Upper lobe of right lung (tissue), 1 donor: ENCODE measurements at regions not wholly inside any gene's neighbourhood (a gene's known extent, or its start where the extent isn't known, plus 50 kb on each side); places are given as distances from the start of the nearest gene placed in this dataset.
"Not testable (repeated sequence)": the region's sequence is repeated elsewhere in the genome, so short reads cannot be mapped to it uniquely, and the experiment has no call there.

Experiments used
- ATAC-seq: fragments of 200-7000 bp; cut with Tn5 transposase; one replicate; pipeline ENCODE4 v1.9.1; 2020; ENCODE audit warnings: mild to moderate bottlenecking, moderate library complexity
- DNase-seq: peaks from one replicate; pipeline ENCODE4 v3.0.0-alpha.2; 2020
- H3K27ac ChIP-seq: fragments of 200-600 bp; one replicate; pipeline ENCODE4 v1.8.0; 2022
- H3K27me3 ChIP-seq: fragments of 200-600 bp; one replicate; pipeline ENCODE4 v1.8.0; 2022; ENCODE audit warnings: mild to moderate bottlenecking
- H3K36me3 ChIP-seq: fragments of 200-600 bp; one replicate; pipeline ENCODE4 v1.8.0; 2022
- H3K4me1 ChIP-seq: fragments of 200-600 bp; one replicate; pipeline ENCODE4 v1.8.0; 2022
- H3K4me3 ChIP-seq: fragments of 200-600 bp; one replicate; pipeline ENCODE4 v1.8.0; 2022; ENCODE audit warnings: mild to moderate bottlenecking
- H3K9me3 ChIP-seq: fragments of 200-600 bp; one replicate; pipeline ENCODE4 v1.8.0; 2022
- CTCF ChIP-seq: fragments of 200-600 bp; IDR thresholded peaks from one replicate; pipeline ENCODE4 v1.8.0; 2022; ENCODE audit warnings: antibody characterized with exemption
- intact Hi-C: fragments of 100-400 bp; cut with DNase I; formaldehyde crosslinking; loops from one replicate; pipeline ENCODE4 v1.11.0; 2022
- donor health status: DM: no; HTN: yes; CAD: no; lungs with severe emphysema.

GRCh38 chr7:47183862-47184590, 397.9 kb downstream of the TNS3 start:
- intact Hi-C loops: no loop called here
- H3K27me3 ChIP-seq: no peaks in the 10 kb centered on the region
- DNase-seq: no peak
- H3K4me3 ChIP-seq: no peak overlapping the region
- H3K9me3 ChIP-seq: no peaks in the 10 kb centered on the region
- H3K4me1 ChIP-seq: no peaks in the 10 kb centered on the region
- no peak for ATAC-seq
- no peak overlapping the region for H3K27ac ChIP-seq
- TF ChIP-seq CTCF: no peak
- no peaks in the 10 kb centered on the region for H3K36me3 ChIP-seq

GRCh38 chr7:47181746-47182361, 400.1 kb downstream of the TNS3 start:
- H3K36me3 ChIP-seq: no peaks in the 10 kb centered on the region
- H3K4me1 ChIP-seq: no peaks in the 10 kb centered on the region
- H3K27me3 ChIP-seq: no peaks in the 10 kb centered on the region
- H3K27ac ChIP-seq: no peak overlapping the region
- DNase-seq: no peak
- peak; percentile 89 for ATAC-seq
- H3K9me3 ChIP-seq: no peaks in the 10 kb centered on the region
- intact Hi-C loops: no loop called here
- no peak for TF ChIP-seq CTCF
- H3K4me3 ChIP-seq: no peak overlapping the region

GRCh38 chr7:47180516-47180826, 401.4 kb downstream of the TNS3 start:
- no peaks in the 10 kb centered on the region for H3K9me3 ChIP-seq
- no peak overlapping the region for H3K27ac ChIP-seq
- H3K27me3 ChIP-seq: no peaks in the 10 kb centered on the region
- TF ChIP-seq CTCF: no peak
- no peak overlapping the region for H3K4me3 ChIP-seq
- no peaks in the 10 kb centered on the region for H3K4me1 ChIP-seq
- intact Hi-C loops: no loop called here
- DNase-seq (no peak), ATAC-seq (no peak)
- no peaks in the 10 kb centered on the region for H3K36me3 ChIP-seq

GRCh38 chr7:47179812-47180515, 401.9 kb downstream of the TNS3 start:
- Histone ChIP-seq H3K36me3 (no peaks in the 10 kb centered on the region), H3K4me1 (no peaks in the 10 kb centered on the region), H3K27me3 (no peaks in the 10 kb centered on the region), H3K27ac (no peak overlapping the region), H3K4me3 (no peak overlapping the region), H3K9me3 (no peaks in the 10 kb centered on the region)
- ATAC-seq: peak; percentile 74
- TF ChIP-seq CTCF: peak; percentile 87
- intact Hi-C loops: no loop called here
- DNase-seq: no peak

GRCh38 chr7:47172602-47173539, 409.0 kb downstream of the TNS3 start:
- H3K36me3 ChIP-seq, H3K27me3 ChIP-seq, ATAC-seq, H3K9me3 ChIP-seq, H3K4me1 ChIP-seq, intact Hi-C loops, DNase-seq, H3K4me3 ChIP-seq, H3K27ac ChIP-seq: not testable (repeated sequence)
